Esophagus mucosa (tissue), 1 donor: ENCODE measurements at regions not wholly inside any gene's neighbourhood (a gene's known extent, or its start where the extent isn't known, plus 50 kb on each side); places are given as distances from the start of the nearest gene placed in this dataset.
A peak's percentile ranks its signal among the peaks of the same experiment; 100 is the strongest.

Experiments used
- ATAC-seq: fragments of 200-7000 bp; cut with Tn5 transposase; one replicate; pipeline ENCODE4 v1.9.1; 2020
- donor health status: DM: yes; HTN: yes; CAD: no.

DNA sequence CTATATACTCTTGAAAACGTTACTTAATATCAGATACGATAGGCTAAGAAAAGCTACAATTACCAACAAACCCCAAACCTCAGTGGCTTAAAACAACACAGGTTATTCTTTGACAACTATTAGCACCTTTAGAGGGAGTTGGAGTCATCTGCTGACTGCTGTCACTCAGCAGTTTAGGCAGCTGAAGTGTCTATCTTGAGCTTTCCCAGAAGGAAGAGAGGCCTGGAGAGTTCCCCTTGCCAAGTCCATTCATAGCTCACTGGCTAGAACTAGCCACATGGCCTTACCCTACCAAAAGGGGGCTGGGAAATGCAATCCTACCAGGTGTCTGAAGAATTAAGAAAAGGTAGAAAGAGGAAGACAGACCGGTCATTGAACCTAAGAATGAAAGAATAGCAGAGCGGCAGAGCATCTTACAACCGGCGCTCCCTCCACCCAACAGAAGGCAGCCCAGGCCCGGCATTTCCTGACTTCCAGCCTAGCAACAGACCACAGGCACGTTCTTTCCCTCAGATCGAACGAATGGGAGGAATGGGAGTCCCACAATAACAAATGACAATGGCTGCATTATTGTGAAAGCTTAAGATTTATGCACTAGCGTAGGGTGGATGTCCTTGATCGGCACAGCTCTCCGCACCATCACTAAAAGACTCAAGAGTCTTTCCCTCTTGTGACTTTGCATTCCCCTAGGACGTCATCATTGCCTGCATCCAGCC is 211.2 kb upstream of the CTAGE1 start:
- no peak for ATAC-seq

DNA sequence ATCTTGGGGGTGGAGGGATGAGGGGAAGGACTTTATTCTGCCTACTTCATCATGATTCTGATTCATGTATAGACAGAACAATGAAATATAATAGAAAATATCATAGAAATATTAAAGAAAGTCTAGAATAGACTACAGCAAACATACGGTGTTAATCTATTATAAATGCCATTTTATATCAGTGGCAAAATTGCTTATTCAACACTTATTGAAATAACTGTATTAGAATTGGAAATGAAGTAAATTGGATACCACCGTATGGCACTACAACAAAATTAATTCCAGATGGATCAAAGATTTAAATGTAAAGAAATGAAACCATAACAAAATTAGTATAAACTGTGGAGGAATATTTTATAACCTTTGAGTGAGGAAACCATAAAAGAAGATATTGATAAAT is 213.3 kb upstream of the CTAGE1 start:
- no peak for ATAC-seq

- no peak for ATAC-seq
Observed at GRCh38 chr18:22632191-22632590, 214.5 kb upstream of the CTAGE1 start.

DNA sequence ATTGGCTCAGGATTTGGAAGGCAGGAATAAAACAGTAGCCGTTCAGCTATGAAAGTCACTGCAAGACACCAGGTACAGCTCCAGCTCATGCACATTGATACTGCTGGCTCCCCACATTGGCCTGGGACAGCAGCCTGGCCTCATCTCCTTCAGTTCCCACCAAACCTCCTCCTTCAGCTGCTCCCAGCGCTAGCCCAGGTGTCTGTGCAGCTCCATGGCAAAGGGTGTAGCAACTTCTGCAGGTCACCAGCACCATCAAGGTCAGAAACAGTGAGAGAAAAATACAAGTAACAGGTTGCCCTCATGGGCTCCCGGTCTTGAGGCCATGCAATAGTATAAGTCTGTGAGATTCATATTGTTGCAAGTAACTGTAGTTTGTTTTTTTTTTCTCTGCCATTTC is 216.7 kb upstream of the CTAGE1 start:
- no peak for ATAC-seq

- no peak for ATAC-seq
Observed at GRCh38 chr18:22637787-22638186, 220.1 kb upstream of the CTAGE1 start.

GRCh38 chr18:22639026-22639463 is 221.3 kb upstream of the CTAGE1 start:
- ATAC-seq, result no peak

- no peak for ATAC-seq
Observed at GRCh38 chr18:22639561-22639960, 221.8 kb upstream of the CTAGE1 start.

DNA sequence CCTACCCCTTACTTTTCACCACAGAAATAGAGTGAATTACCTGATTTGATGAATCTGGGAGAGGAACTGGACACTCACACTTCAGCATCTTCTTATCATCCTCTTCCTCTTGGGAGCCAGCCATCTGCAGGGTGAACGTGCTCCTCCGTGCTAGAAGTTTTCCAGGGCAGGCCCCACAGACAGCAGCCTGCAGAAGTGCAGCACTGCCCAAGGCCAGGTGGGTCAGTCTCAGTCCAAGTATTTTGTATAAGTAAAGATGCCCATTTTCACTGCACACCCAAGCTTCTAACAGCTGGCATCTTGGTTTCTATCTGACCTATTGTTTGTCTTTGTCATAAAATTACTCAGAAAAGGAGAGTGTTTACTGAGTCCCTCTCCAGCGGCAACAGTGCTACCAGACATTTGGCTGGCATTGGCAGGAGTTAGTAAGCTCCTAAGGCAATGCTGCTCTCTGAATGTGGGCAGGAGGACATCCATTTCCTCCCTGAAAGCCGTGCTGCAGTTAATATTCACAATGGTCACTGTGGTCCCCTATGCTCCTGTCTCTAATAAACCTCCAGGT is 222.6 kb upstream of the CTAGE1 start:
- ATAC-seq, result no peak

DNA sequence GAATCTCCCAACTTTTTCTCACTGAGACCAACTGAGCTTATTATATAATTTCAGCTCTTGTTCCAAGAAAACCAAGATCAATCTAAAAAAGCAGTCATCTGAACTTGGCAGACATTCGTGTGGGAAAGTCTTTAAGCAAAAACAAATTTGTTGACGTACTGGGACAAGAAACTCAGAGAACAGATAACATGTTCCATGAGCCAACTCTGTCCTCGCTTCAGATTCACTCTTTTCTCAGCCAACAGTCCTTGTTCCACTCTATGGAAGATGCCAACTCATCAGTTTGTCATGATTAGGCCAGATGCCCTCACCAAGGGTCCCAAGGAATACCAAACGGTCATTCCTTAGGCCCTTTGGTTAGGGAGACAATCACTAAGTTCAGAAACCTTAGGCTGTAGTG is 224.2 kb upstream of the CTAGE1 start:
- no peak for ATAC-seq

GRCh38 chr18:22643731-22644130 is 226.0 kb upstream of the CTAGE1 start:
- ATAC-seq, result no peak

DNA sequence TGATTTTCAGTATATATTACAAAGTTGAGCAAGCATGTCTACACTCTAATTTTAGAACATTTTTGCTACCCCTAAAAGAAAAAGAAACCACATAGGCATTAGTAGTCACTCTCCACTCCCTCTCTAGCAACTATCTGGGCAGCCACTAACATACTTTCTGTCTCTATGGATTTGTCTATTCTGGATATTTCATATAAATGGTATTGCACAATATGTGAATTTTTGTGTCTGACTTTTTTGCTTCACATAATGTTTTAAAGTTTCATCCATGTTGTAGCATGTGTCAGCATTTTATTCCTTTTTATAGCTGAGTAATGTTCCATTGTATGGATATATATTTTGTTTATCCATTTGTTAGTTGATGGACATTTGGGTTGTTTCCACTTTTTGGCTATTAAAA is 232.5 kb upstream of the CTAGE1 start:
- ATAC-seq, result no peak

- ATAC-seq, result no peak
Observed at GRCh38 chr18:22657619-22658018, 239.9 kb upstream of the CTAGE1 start.

GRCh38 chr18:22658318-22658717 is 240.6 kb upstream of the CTAGE1 start:
- no peak for ATAC-seq

- no peak for ATAC-seq
Observed at GRCh38 chr18:22663378-22663777, 245.7 kb upstream of the CTAGE1 start.

DNA sequence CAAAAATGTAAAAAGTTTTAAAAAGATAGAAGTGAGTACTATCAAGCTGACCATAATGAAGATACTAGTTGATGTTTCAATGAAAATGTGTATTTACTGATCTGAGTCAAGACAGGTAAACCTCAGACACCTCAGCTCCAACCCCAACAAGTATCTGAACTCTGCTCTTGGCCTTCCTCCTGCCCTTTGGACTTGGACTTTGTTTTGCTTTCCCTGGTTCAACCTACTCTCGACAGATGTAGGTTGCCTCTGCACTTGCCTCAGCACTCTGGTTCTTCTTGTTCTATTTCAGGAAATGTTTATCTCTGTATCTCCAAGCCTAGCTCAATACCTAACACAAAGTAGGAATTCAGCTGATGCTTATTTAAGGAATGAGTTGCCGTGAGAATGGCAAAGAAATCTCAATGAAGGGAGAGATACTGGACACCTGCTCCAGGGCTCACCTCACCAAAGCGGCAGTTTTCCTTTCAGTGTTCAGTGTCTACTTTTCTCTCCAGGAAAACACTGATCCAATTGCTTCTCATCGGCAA is 248.8 kb upstream of the CTAGE1 start:
- no peak for ATAC-seq

GRCh38 chr18:22667156-22667555 is 249.4 kb upstream of the CTAGE1 start:
- ATAC-seq, result no peak

GRCh38 chr18:22667616-22668422 is 250.1 kb upstream of the CTAGE1 start:
- ATAC-seq, result no peak

- ATAC-seq, result no peak
Observed at GRCh38 chr18:22668496-22668895, 250.8 kb upstream of the CTAGE1 start.

DNA sequence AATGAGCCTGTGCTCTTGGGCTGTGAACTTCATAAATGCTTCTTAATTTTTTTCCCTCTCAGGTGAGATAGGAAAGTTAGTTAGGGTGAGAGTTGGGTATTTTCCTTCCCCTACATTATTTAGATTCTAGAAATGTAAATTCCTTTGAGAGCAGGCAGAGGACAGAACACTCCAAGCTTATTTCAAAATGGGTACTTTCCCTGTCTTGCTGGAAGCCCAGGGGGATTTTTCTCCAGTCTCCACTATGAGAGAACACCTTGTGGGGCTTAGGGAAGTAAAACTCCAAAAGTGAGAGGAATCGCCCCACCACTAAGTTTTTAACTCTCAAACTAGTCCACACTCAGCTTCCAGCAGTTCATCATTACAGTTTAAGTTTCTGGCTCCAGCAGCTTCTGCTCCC is 253.2 kb upstream of the CTAGE1 start:
- no peak for ATAC-seq

DNA sequence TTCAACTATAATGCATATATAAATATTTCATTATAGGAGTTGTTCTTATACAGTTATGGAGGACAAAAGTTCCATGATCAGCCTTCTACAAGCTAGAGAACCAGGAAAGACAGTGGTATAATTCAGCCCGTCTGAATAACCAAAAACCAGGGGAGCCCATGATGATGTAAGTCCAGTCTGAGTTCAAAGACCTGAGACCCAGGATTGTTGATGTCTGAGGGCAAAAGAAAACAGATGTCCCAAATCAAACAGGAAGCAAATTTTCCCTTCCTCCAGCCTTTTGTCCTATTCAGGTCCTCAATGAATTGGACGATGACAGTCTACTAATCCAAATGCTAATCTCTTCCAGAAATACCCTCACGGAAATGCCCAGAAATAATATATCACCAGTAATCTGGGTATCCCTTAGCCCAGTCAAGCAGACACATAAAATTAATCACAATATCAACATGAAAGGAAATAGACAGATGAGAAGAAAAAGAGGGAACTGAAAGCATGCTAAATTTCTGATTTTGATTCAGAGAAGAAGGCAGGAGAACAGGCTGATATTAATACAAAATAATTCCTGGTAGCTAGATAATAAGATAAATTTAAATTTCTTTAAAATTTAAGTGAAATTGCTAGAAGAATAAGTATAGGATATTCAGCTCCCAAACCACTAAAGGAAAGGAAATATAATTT is 255.6 kb upstream of the CTAGE1 start:
- no peak for ATAC-seq

- ATAC-seq, result peak; percentile 39
Observed at GRCh38 chr18:22674272-22674671, 256.6 kb upstream of the CTAGE1 start.

- no peak for ATAC-seq
Observed at GRCh38 chr18:22675006-22675405, 257.3 kb upstream of the CTAGE1 start.

- ATAC-seq, result no peak
Observed at GRCh38 chr18:22676423-22676822, 256.7 kb upstream of the RBBP8 start.
